ENCODE measurements at regions not wholly inside any gene's neighbourhood (a gene's known extent, or its start where the extent isn't known, plus 50 kb on each side); places are given as distances from the start of the nearest gene placed in this dataset.

- DNase-seq (ENCODE audit: low read depth) = no peak
Measured at GRCh38 chr1:209379280-209379679, 204.2 kb upstream of the CAMK1G start.

- DNase-seq (ENCODE audit: low read depth) = no peak
Measured at GRCh38 chr1:209380420-209380819, 203.1 kb upstream of the CAMK1G start.

GRCh38 chr1:209382231-209383100, 201.0 kb upstream of the CAMK1G start:
- DNase-seq (ENCODE audit: low read depth) = no peak

GRCh38 chr1:209383422-209383821, 200.1 kb upstream of the CAMK1G start:
- DNase-seq (ENCODE audit: low read depth) = no peak

GRCh38 chr1:209383907-209384709, 199.4 kb upstream of the CAMK1G start:
- no peak for DNase-seq (ENCODE audit: low read depth)

GRCh38 chr1:209384710-209385550, 198.6 kb upstream of the CAMK1G start:
- no peak for DNase-seq (ENCODE audit: low read depth)

GRCh38 chr1:209386156-209386555, 197.4 kb upstream of the CAMK1G start:
- no peak for DNase-seq (ENCODE audit: low read depth)

GRCh38 chr1:209387271-209387968, 196.1 kb upstream of the CAMK1G start:
- no peak for DNase-seq (ENCODE audit: low read depth)

- DNase-seq (ENCODE audit: low read depth) = no peak
Measured at GRCh38 chr1:209387969-209388329, 195.6 kb upstream of the CAMK1G start.

- no peak for DNase-seq (ENCODE audit: low read depth)
Measured at GRCh38 chr1:209388358-209388757, 195.2 kb upstream of the CAMK1G start.

- DNase-seq (ENCODE audit: low read depth) = peak; percentile 97
Measured at GRCh38 chr1:209389258-209389657, 194.3 kb upstream of the CAMK1G start.

GRCh38 chr1:209389975-209390374, 193.5 kb upstream of the CAMK1G start:
- no peak for DNase-seq (ENCODE audit: low read depth)

- no peak for DNase-seq (ENCODE audit: low read depth)
Measured at GRCh38 chr1:209390764-209391163, 192.8 kb upstream of the CAMK1G start.

- no peak for DNase-seq (ENCODE audit: low read depth)
Measured at GRCh38 chr1:209391792-209392191, 191.7 kb upstream of the CAMK1G start.

GRCh38 chr1:209395169-209395568, 188.3 kb upstream of the CAMK1G start:
- no peak for DNase-seq (ENCODE audit: low read depth)

GRCh38 chr1:209397371-209397770, 186.1 kb upstream of the CAMK1G start:
- no peak for DNase-seq (ENCODE audit: low read depth)

GRCh38 chr1:209397910-209398309, 185.6 kb upstream of the CAMK1G start:
- no peak for DNase-seq (ENCODE audit: low read depth)

- peak; percentile 80 for DNase-seq (ENCODE audit: low read depth)
Measured at GRCh38 chr1:209398313-209398991, 185.1 kb upstream of the CAMK1G start.

- no peak for DNase-seq (ENCODE audit: low read depth)
Measured at GRCh38 chr1:209399800-209400199, 183.7 kb upstream of the CAMK1G start.

- DNase-seq (ENCODE audit: low read depth) = no peak
Measured at GRCh38 chr1:209400351-209401220, 182.9 kb upstream of the CAMK1G start.
